Ascending aorta (tissue), 2 donors: ENCODE measurements at regions not wholly inside any gene's neighbourhood (a gene's known extent, or its start where the extent isn't known, plus 50 kb on each side); places are given as distances from the start of the nearest gene placed in this dataset.

ENCODE experiments used
- DNase-seq, 2 donors: peaks; one replicate each; pipeline ENCODE4 v3.0.0-alpha.2; 2019; ENCODE audit warnings: low spot score in 2 of 2
- H3K27ac ChIP-seq, 2 donors: fragments of 200-600 bp; sonication (generic); one replicate each; pipeline ENCODE4 v1.5.1; 2016 to 2017; ENCODE audit warnings: mild to moderate bottlenecking in 1 of 2
- H3K27me3 ChIP-seq: fragments of 200-600 bp; sonication (generic); one replicate; pipeline ENCODE4 v1.5.1; 2017
- H3K36me3 ChIP-seq, 2 donors: fragments of 200-600 bp; sonication (generic); one replicate each; pipeline ENCODE4 v1.5.1; 2016
- H3K4me1 ChIP-seq, 2 donors: fragments of 200-600 bp; sonication (generic); one replicate each; pipeline ENCODE4 v1.5.1; 2016 to 2017; ENCODE audit warnings: mild to moderate bottlenecking in 1 of 2
- H3K4me3 ChIP-seq, 2 donors: fragments of 200-600 bp; sonication (generic); one replicate each; pipeline ENCODE4 v1.5.1; 2016 to 2017; ENCODE audit warnings: mild to moderate bottlenecking in 1 of 2
- H3K9me3 ChIP-seq, 2 donors: fragments of 200-600 bp; sonication (generic); one replicate each; pipeline ENCODE4 v1.5.1; 2016
- CTCF ChIP-seq, 3 experiments: fragments of 200-600 bp in 2 of 3; fragments of 450-650 bp in 1 of 3; sonication (generic) in 2 of 3; IDR thresholded peaks; one replicate each; pipeline ENCODE4 v1.5.1; 2016 to 2019; ENCODE audit warnings: antibody characterized with exemption in 3 of 3, mild to moderate bottlenecking in 1 of 3, moderate library complexity in 1 of 3
- intact Hi-C: fragments of 100-400 bp; cut with DNase I; formaldehyde crosslinking; loops from one replicate; pipeline ENCODE4 v1.15.1; 2023

- intact Hi-C loops: no loop called here
- no peaks in the 10 kb centered on the region for H3K27me3 ChIP-seq
- no peak overlapping the region for H3K27ac ChIP-seq
- TF ChIP-seq CTCF (IDR thresholded peaks at IDR 0.05): no peak
- DNase-seq: no peak
- H3K36me3 ChIP-seq: no peaks in the 10 kb centered on the region
- H3K4me3 ChIP-seq: no peak overlapping the region
- no peaks in the 10 kb centered on the region for H3K4me1 ChIP-seq
- no peaks in the 10 kb centered on the region for H3K9me3 ChIP-seq
Measured at GRCh38 chr21:24714646-24715200, 892.6 kb downstream of the MRPL39 start.

GRCh38 chr21:24705201-24705600 is 902.1 kb downstream of the MRPL39 start:
- H3K9me3 ChIP-seq: no peaks in the 10 kb centered on the region
- intact Hi-C loops: no loop called here
- H3K4me3 ChIP-seq: no peak overlapping the region
- no peak overlapping the region for H3K27ac ChIP-seq
- H3K36me3 ChIP-seq: no peaks in the 10 kb centered on the region
- H3K4me1 ChIP-seq: no peaks in the 10 kb centered on the region
- DNase-seq: no peak
- no peak for TF ChIP-seq CTCF (IDR thresholded peaks at IDR 0.05)
- no peaks in the 10 kb centered on the region for H3K27me3 ChIP-seq

- DNase-seq: no peak
- intact Hi-C loops: no loop called here
- no peak for TF ChIP-seq CTCF (IDR thresholded peaks at IDR 0.05)
- Histone ChIP-seq H3K36me3 (no peaks in the 10 kb centered on the region), H3K9me3 (no peaks in the 10 kb centered on the region), H3K4me1 (no peaks in the 10 kb centered on the region), H3K27me3 (no peaks in the 10 kb centered on the region), H3K27ac (no peak overlapping the region), H3K4me3 (no peak overlapping the region)
Measured at GRCh38 chr21:24693779-24694178, 913.5 kb downstream of the MRPL39 start.

- H3K4me1 ChIP-seq: no peaks in the 10 kb centered on the region
- intact Hi-C loops: no loop called here
- H3K27me3 ChIP-seq: no peaks in the 10 kb centered on the region
- no peak overlapping the region for H3K4me3 ChIP-seq
- H3K36me3 ChIP-seq: no peaks in the 10 kb centered on the region
- no peak overlapping the region for H3K27ac ChIP-seq
- no peaks in the 10 kb centered on the region for H3K9me3 ChIP-seq
- no peak for TF ChIP-seq CTCF (IDR thresholded peaks at IDR 0.05)
- DNase-seq: no peak
Measured at GRCh38 chr21:24681456-24681855, 925.8 kb downstream of the MRPL39 start.

GRCh38 chr21:24671901-24672300 is 935.4 kb downstream of the MRPL39 start:
- H3K9me3 ChIP-seq: no peaks in the 10 kb centered on the region
- no peak for TF ChIP-seq CTCF (IDR thresholded peaks at IDR 0.05)
- H3K27ac ChIP-seq: no peak overlapping the region
- no peaks in the 10 kb centered on the region for H3K4me1 ChIP-seq
- intact Hi-C loops: no loop called here
- no peaks in the 10 kb centered on the region for H3K27me3 ChIP-seq
- H3K4me3 ChIP-seq: no peak overlapping the region
- H3K36me3 ChIP-seq: no peaks in the 10 kb centered on the region
- DNase-seq: no peak

- H3K4me3 ChIP-seq: no peak overlapping the region
- H3K9me3 ChIP-seq: no peaks in the 10 kb centered on the region
- no peaks in the 10 kb centered on the region for H3K27me3 ChIP-seq
- no peaks in the 10 kb centered on the region for H3K4me1 ChIP-seq
- H3K36me3 ChIP-seq: no peaks in the 10 kb centered on the region
- TF ChIP-seq CTCF (IDR thresholded peaks at IDR 0.05): no peak
- intact Hi-C loops: no loop called here
- no peak for DNase-seq
- no peak overlapping the region for H3K27ac ChIP-seq
Measured at GRCh38 chr21:24658926-24659325, 948.4 kb downstream of the MRPL39 start.
